NCI-H69 (cell line): ENCODE measurements at regions not wholly inside any gene's neighbourhood (a gene's known extent, or its start where the extent isn't known, plus 50 kb on each side); places are given as distances from the start of the nearest gene placed in this dataset.
"Not testable (repeated sequence)": the region's sequence is repeated elsewhere in the genome, so short reads cannot be mapped to it uniquely, and the experiment has no call there.

ENCODE experiments used
- DNase-seq: peaks from one replicate; lab custom pipeline; 2025; lab: John Stamatoyannopoulos, UW

DNA sequence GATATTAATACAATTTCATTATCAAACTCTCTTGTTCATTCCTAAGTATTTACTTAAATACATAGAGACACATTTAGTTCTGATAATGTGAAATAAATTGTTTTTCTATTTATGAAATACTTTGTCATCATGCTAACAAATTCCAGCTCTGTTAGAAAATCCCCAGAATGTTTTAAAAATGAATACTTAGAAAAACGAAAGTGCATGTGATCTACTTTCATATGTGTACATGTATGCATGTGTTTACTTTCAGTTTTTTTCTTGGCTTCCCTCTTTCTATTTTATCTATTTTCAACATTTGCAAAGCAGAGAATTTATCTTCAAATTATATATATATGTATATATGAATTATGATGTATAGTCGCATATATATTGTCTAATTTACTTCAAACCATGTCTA is 1110.0 kb upstream of the PCDH20 start:
- no peak for DNase-seq

DNA sequence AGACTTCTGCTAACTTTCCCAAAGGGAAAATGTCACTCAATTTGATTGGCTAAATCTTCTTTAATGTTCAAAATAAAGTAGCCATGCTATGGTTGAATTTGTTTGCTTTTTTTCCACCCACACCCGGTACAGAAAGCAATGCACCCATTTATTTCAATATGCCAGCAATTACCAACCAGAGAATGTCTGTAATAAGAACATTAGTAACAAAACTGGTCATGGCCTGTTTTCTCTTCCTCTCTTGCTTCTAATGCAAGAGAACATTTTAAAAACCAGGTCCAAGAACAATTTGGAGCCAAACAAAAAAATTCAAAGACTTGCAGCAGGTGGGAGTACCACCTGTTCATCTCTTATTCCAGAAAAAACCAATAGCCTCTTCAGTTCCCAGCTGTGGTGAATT is 1108.8 kb upstream of the PCDH20 start:
- no peak for DNase-seq

DNA sequence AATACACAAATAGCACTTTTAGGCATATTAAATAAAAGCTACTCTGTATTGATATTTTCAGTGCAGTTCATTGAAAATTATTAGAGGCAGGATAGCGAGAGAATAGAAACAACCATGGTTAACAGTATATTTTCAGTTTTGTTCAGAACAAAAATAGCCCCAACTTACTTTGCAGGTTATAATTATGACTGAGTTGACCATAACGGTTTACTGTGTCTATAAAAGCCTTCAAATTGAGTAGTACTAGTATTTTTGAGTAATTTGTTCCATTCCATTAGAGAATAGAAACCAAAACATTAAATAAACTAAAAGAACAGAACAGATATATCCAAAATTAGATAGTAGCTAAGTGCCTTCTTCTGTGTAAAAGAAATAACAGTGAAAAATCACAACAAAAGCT is 1108.4 kb upstream of the PCDH20 start:
- DNase-seq, result no peak

DNA sequence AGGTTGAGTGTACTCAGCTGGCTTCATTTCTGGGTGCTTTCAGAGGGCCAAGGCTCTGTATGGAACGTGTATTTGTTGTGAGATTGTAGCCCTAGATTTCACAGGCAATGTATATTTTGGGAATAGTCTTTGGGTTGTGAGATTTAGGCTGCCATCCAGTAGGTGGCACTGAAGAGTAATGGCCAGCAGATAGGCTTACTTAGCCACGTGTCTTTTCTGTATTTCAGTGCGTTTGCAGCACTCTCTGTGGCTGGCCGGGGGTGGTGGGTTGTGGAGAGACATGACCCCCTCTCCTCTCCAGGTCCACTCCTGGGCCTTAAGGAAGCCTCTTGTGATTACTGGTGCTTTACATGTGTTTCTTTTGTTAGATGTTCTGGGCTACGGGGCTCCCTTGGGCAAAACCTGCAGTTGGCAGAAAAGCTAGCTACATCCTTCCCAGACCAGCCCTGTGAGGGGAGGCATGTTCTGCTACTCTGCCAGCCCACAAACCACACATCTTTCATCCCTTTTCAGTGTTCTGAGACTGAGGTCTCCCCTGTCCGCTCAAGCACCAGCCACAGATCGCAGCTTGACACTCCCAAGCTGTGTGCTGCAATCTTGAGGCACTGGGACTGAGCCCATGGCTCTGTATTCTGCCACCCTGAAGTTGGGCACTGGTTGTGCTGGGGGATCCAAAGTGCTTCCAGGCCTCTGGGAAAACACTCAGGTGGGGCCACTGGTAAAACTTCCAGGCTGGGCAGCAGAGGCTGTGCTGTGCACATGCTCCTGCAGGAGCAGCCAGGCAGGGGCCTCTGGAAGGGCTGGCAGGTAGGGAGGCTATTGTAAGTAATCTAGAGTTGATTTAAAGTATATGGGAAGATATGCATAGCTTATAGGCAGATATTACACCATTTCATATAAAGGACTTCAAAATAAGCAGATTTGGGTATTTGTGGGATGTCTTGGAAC is 1096.8 kb upstream of the PCDH20 start:
- peak; percentile 77 for DNase-seq

DNA sequence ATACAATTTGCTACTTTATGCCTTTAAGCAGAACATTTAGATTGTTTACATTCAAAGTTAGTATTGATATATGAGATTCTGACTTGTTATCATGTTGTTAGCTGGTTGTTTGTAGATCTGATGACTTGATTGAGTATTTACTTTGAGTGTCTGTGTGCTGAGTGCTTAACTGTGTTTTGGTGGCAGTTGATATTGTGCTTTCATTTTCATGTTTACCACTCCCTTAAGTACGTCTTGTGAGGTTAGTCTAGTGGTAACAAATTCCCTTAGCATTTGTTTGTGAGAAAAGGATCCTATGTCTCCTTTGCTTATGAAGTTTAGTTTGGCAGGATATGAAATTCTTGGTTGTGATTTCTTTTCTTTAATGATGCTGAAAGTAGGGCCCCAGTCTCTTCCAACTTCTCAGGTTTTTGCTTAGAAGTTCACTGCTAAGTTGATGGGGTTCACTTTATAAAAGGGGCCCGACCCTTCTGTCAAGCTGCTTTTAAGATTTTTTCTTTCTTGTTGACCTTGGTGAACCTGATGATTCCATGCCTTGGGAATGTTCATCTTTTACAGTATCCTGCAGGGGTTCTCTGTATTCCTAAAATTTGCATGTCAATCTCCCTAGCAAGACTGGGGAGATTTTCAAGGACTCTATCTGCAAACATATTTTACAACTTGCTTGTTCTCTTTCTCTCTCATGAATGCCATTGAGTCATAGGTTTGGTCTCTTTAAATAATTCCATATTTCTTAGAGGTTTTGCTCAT is 1095.4 kb upstream of the PCDH20 start:
- no peak for DNase-seq

DNA sequence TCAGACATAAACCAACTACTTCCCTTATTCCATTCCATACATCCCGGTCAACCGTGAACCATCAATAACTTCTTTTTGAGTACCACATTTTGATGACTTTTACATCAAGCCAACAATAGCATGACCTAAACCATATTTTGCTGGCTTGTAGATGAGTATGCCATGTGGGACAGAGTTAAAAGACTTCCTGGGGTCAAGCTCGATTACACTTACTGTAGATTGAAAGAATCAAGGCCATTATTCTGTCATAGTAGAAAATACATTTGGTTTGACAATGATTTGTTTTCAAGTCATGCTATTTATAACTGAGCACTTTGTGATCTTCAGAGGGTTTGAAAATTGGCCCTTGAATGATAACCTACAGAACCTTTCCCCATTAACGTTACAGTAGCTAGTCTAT is 1086.9 kb upstream of the PCDH20 start:
- no peak for DNase-seq

DNA sequence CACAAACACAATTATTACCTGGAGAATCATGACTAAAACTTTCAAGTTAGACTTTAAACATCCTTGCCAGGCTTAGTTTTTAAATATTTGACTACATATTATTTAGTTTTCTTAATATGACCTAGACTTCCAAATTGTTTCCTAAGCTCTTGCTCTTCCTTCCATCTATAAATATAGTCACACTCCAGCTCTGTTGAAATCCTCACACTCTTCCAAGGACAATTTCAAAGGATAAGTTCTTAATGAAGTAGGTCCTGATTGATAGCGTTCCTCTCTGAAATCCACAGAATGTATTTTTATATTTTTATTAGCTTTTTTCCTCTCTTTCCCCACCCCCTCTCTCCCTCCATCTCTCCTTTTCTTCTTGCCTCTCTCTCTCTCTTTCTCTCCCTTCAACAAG is 1074.1 kb upstream of the PCDH20 start:
- DNase-seq, result no peak

DNA sequence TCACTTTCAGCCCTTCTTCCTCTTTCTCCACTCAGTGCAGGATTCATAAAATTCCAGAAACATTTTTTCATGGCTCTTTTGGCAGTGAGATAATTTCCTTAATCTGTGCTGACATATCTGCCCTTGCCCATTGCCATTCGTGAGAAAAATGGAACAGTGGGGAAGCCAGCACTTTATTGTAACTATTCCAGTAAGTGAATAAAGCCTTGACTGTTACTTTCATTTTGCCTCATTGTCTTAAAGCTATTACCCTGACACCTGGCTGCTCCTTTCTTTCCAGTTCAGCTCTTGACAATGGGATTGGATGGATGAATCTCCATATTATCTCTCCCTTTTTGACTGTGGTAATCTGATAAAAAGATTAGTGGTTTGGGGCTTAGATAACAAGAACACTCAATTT is 1068.1 kb upstream of the PCDH20 start:
- peak; percentile 53 for DNase-seq

DNA sequence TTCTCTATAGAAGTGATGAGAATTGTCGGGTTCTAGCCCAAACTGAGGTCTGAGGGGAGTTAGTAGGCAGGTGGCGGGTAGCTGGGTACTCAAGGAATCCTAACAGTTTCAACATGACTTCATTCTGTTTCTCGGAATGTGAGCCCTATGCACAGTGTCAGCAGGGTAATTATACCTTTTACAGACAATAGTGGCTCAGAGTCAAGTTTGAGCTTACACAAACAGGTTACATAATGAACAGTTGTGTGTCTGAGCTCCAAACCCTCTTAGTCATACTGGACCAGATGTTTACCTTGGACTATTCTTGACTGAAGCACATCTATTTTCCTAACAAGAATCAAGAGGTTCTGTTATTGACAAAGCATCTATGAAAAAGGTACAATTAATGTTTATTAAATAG is 1066.7 kb upstream of the PCDH20 start:
- DNase-seq, result peak; percentile 90

DNA sequence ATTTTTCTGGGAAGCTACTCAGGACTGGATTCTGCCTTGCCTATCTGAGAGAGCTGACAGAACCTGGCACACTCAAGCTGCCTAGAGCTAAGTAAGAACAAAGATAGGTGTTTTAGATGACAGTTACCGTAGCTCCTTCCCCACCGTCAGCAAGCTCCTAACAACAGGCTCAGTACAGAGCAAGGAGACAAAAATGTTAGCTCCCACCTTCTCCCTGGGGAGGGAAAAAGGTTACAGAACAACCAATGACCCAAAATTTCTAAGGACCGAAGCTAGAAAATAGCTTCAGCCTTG is 1058.2 kb upstream of the PCDH20 start:
- no peak for DNase-seq

DNA sequence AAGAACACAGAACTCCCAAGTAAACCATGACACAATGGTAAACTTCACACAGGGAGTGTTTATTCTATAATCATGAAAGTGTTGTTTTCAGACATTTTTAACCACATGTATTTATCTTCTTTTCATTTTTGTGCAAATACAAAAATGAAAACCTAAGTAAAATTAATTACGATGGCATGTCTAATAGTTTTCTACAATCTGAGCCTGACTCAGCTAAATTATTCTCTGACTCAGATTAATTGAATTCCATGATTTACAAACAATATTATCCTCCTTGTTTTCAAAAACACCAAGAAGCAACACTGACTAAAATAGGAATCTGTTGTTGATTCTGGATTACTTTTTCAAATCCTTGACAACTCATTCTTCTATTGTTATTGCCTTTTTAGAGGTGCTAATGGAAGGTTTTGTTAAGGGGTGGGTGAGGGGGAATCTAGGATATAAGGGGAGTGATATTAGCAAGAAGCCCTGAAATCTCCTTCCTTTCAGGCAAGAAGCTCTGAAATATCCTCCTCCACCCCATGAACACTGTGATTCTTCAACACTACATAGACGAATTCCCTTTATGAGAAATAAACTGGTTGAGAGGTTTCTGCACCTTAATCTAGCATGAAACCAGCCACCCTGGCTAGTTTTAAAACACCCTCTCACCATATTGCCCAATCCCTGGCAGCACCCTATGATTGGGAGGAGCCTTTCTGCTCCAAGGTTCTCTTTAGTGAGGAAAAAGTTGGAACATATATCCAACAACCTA is 1057.7 kb upstream of the PCDH20 start:
- no peak for DNase-seq

DNA sequence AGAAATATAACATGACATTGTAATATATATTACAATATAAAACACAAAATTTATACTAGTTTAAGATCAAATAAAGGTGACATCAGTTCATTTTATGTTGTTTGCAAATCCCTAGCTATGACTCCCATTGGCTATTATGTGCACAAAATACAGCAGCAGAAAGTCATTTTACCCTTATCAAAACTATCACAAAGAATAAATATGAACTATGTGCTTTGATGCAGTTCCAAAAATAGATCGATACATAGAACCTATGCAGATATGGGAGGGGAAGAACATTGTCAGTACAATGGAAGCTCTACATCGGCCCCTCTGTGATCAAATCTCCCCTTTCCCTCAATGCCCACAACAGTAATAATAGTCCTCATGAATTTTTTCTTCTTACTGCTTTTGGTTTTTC is 1038.1 kb upstream of the PCDH20 start:
- no peak for DNase-seq

DNA sequence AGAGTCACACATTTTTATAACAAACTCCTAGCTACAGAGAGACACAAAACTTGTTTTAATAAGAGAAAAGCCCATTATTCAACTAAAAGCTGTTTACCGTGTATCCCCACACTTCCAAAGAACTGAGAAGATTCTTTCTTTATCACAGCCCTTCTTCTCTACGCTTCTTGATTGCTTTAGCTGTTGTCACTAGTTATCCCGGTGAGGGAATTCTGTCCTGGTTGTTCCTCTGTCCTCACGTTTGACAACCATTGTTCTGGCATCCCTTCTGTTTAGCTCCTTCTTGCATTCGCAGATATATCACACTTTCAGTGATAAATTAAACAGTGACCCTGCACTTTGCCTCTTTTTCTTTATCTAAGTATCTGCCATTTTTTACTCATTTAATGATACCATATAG is 1035.1 kb upstream of the PCDH20 start:
- no peak for DNase-seq

DNA sequence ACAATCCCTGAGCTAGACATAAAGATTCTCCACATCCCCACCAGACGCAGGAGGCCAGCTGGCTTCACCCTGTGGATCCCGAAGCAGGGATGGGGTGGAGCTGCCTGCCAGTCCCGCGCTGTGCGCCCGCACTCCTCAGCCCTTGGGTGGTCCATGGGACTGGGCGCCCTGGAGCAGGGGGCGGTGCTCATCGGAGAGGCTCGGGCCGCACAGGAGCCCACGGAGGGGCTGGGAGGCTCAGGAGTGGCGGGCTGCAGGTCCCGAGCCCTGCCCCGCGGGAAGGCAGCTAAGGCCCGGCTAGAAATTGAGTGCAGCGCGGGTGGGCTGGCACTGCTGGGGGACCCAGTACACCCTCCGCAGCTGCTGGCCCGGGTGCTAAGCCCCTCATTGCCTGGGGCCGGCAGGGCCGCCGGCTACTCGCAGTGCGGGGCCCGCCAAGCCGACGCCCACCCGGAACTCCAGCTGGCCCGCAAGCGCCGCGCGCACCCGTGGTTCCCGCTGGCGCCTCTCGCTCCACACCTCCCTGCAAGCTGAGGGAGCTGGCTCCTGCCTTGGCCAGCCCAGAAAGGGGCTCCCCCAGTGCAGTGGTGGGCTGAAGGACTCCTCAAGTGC is 1032.2 kb upstream of the PCDH20 start:
- not testable (repeated sequence) for DNase-seq

DNA sequence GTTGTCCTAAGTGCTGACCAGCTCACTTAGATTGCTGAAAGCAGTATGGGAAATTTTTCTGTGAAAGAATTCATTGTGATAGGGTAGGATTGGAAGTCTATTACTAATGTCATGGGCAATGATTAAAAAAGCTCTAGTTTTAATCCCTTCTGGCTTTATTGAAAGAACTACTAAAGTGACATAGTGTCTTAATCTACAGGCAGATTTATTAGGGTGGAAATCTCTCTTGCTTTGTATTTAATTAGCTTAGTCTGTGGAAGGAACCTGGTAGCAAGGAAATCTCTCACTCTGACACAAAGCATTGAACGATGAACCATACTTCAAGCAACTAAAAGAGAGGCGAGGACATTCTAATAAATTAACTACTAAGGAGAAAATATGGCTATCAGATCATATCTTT is 1029.2 kb upstream of the PCDH20 start:
- DNase-seq, result no peak

DNA sequence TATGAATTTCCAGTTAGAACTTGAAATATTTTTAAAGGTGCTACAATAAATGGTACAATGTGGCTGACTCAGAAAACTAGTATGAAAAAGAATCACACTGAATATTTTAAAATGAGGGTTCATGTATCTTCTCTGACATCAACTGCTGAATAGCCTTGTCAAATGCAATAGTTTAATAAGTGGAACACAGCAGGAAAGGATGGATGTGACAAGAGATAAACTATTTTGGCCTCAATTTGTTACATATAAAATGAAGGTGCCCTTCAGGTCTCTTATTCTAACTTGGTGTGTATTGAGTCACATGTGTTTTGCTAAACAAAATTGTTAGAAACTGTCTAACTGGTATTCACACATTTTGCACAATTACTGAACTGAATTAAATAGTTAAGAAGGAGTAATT is 1018.4 kb upstream of the PCDH20 start:
- DNase-seq, result no peak

DNA sequence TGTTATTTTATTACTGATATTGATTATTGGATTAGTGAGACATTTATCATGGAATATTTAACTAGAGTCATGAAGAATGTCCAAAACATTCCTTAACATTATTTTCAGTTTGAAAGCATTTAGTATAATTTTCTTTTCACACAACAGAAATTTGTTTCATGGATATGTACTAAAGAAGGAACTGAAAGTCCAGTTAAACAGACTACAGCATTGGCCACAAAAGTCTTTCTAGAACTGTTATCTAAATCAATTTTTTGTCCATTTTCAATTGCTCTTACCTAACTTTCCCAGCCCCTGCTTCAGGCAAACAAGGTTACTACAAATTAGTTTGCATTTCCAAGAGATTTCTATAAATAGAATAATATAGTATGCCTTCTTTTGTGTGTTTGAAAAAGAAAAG is 1018.0 kb upstream of the PCDH20 start:
- DNase-seq, result no peak

DNA sequence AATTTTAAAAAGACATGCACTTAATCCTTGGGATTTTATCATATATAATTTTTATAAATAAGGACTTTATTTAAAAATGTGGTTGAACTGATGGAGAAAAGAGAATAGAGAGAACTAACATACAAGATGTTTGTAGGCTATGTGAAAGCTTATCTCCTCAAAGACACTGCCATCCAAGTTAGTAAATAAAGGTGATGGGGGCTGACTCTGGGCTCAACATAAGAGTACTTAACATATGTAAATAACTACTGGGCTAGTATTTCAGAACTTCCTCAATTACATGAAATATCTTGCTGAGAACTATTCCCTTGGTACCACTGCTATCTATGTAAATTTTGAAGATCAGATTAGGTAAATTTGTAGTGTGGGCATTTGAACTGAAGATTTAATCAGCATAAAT is 1017.3 kb upstream of the PCDH20 start:
- DNase-seq, result peak; percentile 43

DNA sequence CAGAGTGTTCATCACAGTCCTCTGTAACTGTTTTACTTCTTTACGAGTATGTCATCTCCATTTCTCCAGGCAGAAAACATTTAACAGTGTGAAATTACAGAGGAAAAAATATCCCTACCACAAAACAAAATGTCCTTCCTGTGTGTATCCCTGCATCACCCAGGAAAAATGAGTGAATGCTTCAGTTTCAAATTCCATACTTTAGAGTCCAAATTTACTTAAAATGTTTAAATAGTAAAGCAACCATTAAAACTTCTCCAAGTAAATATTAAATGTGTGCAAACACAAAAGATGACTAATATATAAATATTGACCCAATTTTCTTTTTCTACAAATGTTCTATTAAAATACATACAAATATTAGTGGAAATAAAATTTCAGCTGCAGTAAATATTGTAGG is 1016.6 kb upstream of the PCDH20 start:
- DNase-seq, result no peak

DNA sequence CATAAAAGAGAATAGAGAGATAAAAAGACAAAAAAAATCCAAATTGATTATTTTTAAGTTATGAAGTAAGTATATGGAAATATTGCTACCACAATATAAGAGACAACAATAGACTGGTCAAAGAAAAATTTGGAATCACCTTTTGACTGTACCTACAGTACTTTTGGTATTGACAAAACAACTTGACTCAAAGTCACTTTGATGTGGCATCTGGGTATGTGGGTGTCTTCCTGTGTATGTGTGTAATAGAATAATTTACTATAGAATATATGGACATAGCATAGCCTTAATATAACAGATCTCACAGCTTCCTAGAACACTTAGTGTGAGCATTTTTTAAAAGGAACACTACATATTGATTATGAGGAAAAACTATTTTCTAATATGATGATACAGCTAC is 1016.2 kb upstream of the PCDH20 start:
- DNase-seq, result no peak

DNA sequence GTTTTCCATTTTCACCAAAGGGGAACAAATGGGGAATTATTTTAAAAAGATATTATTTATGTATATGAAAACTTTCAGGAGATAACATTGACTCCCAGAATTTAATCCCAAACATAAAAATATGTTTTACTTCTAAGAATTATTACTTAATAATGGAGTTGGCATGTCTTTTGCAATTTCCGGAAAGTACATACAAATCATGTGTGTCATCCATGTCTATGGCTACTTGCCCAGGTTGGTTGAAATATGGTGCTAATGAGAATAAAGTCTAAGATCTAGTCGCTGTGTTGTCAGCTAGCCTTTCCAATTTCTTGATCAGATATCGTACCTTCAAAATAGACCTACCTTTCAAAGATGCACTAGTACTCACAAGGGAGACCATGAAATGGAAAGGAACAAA is 1003.2 kb upstream of the PCDH20 start:
- DNase-seq, result no peak

DNA sequence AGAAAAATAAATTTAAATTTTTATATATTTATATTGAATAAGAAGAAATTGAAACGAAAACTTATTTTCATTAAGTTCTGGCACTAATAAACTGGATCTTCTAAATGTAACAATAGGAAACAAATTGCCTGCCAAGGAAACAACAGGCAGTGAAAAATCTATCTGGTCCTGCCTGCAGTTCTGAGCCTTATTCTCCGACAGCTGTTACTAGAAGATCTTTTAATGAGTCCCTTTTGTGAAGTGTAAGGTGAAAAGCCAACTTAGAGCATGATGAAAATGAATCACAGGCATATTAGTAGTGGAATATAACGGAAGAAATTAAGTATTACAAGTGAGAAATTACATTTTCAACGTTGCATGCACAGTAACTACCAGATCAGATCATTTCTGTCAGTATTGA is 1002.7 kb upstream of the PCDH20 start:
- DNase-seq, result peak; percentile 10
